Stimulated activated naive CD8-positive, alpha-beta T cell treated with anti-CD3 and anti-CD28 coated beads, Interleukin-15, Interleukin-2, amounts not matched to agents 100 U/mL and 50 U/mL, for 24 hours (primary cell): ENCODE measurements at regions not wholly inside any gene's neighbourhood (a gene's known extent, or its start where the extent isn't known, plus 50 kb on each side); places are given as distances from the start of the nearest gene placed in this dataset.
A peak's percentile ranks its signal among the peaks of the same experiment; 100 is the strongest.

Experiments
- ATAC-seq: fragments of 150-1000 bp; cut with Tn5 transposase; one replicate; pipeline ENCODE4 v1.10.0; 2021
- DNase-seq: peaks from one replicate; pipeline ENCODE4 v3.0.0; 2021

DNA sequence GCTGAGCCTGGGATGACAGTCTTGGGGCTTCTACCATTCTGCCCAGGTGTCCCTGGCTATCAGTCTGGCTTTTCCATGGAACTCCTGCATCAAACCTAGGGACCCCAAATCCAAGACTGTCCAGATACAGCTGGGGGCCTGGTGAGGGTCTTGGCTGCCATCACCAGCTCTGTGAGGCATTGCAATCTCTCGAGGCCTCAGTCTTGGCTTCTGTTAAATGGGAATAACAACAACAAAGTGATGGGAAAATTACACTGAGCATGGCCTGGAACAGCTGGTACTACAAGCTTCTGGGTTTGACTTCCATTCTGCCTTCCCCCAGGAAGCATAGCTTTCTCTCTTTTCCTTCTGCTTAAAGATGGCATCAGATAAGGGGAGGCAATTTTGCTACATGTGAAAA is 50.0 kb upstream of the LCTL start:
- ATAC-seq = no peak
- no peak for DNase-seq

GRCh38 chr15:66617137-66618090 is 51.6 kb upstream of the LCTL start:
- ATAC-seq = no peak
- DNase-seq = no peak

DNA sequence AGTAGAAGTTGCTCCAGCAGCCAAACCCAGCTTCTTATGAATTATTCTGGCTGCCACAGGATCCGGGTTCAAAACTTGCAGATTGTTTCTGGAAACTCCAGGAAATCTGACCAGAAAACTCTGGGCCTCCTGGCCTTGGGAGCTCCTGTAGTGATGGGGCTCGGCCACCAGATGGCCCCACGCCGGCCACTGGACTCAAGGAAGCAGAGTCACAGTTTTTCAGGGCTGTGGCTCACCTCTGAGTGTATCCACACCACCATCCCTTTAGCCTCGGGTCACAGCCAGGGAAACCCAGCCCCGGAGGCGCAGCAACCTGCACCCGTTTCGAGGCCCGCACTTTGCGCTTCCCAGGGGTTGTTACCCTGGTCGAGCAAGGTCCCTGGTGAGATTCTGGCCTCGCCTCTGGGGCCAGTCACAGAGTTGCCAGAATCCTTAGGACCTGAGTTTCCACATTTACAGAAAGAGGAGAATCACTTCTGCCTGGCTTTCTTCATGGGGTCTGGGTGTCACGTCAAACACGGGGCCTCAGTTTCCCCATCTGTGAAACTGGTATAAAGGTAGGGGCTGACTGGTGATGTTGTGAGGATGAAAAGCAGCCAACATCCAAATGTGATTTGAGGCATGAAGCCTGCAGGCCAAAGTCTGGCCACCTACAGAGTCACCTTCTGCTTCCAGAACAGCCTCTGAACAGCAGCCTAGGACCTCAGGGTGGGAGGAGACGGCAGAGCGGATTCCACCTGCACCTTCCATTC is 53.5 kb upstream of the LCTL start:
- ATAC-seq = no peak
- peak; percentile 57 for DNase-seq

- DNase-seq = no peak
Observed at GRCh38 chr15:66620341-66620740, 54.5 kb upstream of the LCTL start.

DNA sequence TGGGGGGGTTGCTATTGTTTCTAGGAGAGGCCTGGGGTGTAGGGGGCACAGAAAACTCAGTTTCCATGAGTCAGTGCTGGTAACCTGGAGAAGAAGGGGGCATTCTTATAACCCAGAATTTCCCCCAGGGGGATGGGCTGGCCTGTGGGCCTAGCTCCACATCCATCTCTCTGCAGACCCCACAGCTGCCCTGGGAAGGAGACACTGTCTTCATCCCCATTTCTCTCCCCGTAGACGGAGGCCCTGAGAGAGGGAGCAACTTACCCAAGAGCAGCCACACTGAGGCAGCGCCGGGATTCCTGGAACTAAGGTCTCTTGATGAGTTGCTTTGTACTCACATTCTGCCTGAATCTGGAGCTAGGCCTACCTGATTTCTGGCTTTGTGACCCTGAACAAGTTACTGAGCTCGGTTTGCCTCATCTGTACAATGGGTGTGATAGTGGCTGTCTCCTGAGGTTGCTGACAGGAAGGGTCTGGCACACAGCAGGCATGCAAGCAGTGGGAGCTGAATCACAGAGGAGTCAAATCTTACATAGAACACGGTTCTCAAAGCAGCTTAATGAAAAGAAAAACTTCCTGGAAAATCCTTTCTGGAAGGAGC is 55.0 kb upstream of the LCTL start:
- ATAC-seq = no peak
- no peak for DNase-seq

More at GRCh38 chr15:66620341-66620740, 54.5 kb upstream of the LCTL start:
- no peak for ATAC-seq

DNA sequence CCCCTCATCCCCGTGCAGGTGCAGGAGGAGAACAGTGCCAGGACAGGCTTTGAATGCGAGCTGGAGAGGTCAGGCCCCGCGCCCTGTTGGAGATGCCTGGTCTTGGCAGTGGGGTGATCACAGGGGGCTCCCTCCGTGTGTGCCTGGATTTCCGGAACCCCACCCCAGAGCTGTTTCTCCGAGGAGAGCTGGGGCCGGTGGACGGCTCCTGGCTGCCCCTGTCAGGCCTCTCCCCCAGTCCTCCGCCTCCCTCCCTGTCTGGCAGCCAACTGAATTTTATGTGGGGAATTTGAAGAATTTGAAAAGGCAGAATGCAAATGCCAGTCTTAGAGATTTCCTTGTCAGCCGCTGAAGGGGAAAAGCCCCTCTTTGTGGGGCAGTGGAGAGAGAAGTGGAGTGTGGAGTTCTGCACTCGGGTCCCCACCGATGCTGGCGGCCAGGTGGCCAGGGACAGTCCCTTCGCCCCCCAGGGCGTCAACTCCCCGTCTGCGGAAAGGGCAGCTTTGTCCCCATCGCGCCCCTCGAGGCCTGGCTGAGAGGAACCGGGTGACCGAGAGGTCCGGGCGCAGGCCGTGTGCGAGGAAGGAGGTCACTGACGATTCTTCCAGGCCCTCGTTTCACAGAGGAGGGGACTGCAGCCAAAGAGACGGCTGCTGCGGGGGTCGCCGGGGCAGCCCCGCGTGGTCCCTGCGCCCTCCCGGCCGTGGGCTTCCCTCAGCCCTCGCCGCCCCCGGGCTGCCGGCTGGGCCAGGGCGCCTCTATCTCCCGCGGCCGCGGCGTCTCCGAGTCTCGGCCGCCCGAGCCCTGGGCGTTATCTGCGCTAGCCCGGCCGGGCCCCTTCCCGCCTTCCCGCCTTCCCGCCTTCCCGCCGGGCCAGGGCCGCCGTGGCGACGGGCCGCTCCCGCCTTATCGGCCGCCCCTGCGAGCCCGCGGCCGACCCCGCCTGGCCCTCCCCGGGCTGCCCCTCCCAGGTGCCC is 56.0 kb upstream of the LCTL start:
- ATAC-seq = no peak
- no peak for DNase-seq

- DNase-seq (no peak), ATAC-seq (no peak)
Observed at GRCh38 chr15:66622591-66623022, 56.8 kb upstream of the LCTL start.

DNA sequence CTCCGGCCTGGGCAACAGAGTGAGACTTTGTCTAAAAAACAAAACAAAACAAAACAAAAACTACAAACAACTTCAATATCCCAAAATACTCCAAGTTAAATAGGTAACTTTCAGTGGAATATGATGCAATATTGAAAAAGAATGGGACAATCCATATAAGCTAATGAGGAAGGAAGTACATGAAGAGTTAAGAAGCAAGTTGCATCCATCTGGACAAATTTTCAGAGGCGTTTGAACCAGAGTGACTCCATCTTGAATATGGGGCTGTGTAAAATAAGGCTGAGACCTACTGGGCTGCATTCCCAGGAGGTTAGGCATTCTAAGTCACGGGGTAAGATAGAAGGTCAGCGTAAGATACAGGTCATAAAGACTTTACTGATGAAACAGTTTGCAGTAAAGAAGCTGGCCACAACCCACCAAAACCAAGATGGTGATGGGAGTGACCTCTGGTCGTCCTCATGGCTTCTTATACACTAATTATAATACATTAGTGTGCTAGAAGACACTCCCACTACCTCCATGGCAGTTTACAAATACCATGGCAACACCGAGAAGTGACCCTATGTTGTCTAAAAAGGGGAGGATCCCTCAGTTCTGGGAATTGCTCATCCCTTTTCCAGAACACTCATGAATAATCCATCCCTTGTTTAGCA is 58.1 kb upstream of the LCTL start:
- DNase-seq = no peak
- ATAC-seq = no peak

DNA sequence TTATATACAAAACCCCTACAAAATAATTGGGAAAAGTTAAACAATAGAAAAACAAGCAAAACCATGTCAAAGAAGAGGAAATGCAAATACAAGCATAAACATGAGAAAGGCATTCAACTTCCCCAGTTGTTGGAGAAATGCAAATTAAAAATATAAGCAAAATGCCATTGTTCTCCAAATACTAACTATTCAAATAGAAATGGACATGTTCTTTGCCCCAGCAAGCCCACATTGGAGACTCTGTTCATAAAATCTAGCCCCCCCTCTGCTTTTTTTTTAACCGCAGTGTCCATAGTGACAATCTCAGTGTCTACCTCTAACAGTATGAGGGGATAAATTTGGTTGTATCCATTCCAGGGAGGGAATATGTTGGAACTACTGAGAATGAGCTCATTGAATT is 59.7 kb upstream of the LCTL start:
- no peak for ATAC-seq
- DNase-seq = no peak

DNA sequence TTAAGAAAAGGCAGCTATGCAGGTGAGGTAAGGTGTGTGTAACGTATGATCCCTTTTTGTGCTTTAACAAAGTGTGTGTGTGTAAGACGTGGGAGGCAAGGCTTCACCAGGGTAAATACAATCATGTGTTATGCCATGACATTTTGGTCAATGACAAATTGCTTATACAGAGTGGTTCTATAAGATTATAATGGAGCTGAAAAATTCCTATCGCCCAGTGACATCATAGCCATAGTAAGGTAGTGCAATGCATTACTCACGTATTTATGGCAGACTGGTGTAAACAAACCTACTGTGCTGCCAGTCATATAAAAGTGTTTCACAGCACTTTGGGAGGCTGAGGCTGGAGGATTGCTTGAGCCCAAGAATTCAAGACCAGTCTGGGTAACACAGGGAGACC is 60.2 kb upstream of the LCTL start:
- ATAC-seq (no peak), DNase-seq (no peak)

DNA sequence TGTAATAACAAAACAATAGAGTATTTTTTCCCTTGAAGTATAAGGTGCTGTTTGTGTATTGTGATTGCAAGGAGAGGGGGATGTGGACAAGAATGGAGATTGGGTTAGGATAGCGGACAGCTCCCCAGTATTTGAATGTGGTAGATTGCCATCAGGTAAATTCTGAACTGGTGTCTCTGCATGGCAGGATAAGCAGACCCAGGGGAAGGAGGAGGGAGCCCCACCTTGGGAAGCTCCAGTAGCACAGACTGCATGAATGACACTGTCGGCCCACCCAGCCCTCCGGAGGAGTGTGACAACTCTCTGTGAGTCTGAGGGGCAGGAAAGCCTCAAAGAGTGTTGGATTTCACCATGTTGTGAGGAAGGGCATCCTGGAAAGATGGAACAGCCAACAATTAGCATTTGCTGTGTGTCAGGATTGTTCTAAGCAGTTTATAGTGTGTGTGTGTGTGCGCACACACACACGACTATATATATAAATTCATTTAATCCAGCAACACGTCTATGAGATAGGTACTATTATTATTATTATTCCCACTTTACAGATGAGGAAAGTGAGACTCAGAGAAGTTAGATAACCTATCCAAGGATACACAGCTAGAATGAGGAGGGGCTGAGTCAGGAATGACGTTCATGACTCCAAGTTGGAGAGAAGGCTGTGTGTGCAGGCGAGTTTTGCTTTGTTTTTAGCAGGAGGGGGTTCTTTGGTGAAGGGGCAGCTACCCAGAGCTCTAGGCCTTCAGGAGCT is 63.4 kb upstream of the LCTL start:
- ATAC-seq (no peak), DNase-seq (no peak)

GRCh38 chr15:66629817-66630576 is 64.2 kb upstream of the LCTL start:
- no peak for ATAC-seq

GRCh38 chr15:66630801-66631351 is 65.1 kb upstream of the LCTL start:
- DNase-seq (no peak), ATAC-seq (no peak)

More at GRCh38 chr15:66629817-66630576, 64.2 kb upstream of the LCTL start:
- no peak for DNase-seq

GRCh38 chr15:66631616-66632263 is 65.9 kb upstream of the LCTL start:
- ATAC-seq (no peak), DNase-seq (no peak)

- ATAC-seq = peak; percentile 14
- no peak for DNase-seq
Observed at GRCh38 chr15:66633041-66633937, 67.5 kb upstream of the LCTL start.

GRCh38 chr15:66633938-66634250 is 68.1 kb upstream of the LCTL start:
- DNase-seq (no peak), ATAC-seq (no peak)

DNA sequence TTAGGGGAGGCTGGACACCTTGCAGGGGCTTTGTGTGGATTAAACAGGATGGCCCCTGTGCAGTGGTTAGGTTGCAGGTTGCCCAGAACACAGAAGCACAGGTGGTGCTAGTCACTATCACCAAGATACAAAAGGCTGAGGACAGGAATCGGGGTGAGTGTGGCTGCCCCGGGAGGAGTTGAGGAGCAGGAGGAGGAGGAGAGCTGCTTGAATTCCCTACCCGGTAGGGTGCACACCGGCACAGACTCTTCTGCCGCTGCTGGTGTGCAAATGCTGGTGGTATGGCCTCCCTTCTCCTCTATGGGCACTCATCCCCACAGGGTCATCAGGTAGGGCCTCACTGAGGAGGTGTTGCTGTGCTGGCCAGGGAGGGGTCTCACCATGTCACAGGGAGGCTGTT is 67.5 kb upstream of the SMAD6 start:
- DNase-seq (no peak), ATAC-seq (no peak)

- DNase-seq (no peak), ATAC-seq (no peak)
Observed at GRCh38 chr15:66635006-66635405, 67.0 kb upstream of the SMAD6 start.
